ENCODE measurements at regions not wholly inside any gene's neighbourhood (a gene's known extent, or its start where the extent isn't known, plus 50 kb on each side); places are given as distances from the start of the nearest gene placed in this dataset.

DNA sequence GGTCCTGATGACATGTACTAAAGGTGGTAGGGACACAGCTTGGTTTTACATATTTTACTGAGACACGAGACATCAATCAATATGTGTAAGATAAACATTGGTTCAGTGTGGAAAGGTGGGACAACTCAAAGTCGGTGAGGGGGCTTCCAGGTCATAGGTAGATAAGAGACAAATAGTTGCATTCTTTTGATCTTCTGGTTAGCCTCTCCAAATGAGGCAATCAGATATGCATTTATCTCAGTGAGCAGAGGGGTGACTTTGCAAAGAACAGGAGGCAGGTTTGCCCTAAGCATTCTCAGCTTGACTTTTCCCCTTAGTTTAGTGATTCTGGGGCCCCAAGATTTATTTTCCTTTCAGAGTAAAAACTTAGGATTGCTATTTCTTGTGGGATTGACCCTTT lies 706.9 kb downstream of the GLUD2 start (continued):
- TF ChIP-seq HSF4 (CRISPR knock-in tag; IDR thresholded peaks at IDR 0.05; ENCODE audit: borderline replicate concordance) (no peak), FOSL1 (tag; conservative IDR thresholded peaks at IDR 0.05) (no peak), ZNF316 (IDR thresholded peaks at IDR 0.05) (no peak), ZFP91 (CRISPR knock-in tag; IDR thresholded peaks at IDR 0.05) (no peak), POLR2A (conservative IDR thresholded peaks at IDR 0.05) (no peak), ZZZ3 (IDR thresholded peaks at IDR 0.05) (no peak), PHB2 (IDR thresholded peaks at IDR 0.05; ENCODE audit: low read depth) (no peak), ZBTB2 (IDR thresholded peaks at IDR 0.05) (no peak), ZNF280A (IDR thresholded peaks at IDR 0.05; ENCODE audit: low read depth, partially characterized antibody) (no peak), ZNF431 (CRISPR knock-in tag; IDR thresholded peaks at IDR 0.05) (no peak), ILK (tag; IDR thresholded peaks at IDR 0.05; ENCODE audit: borderline replicate concordance, low read depth) (no peak), RBM22 (IDR thresholded peaks at IDR 0.05; ENCODE audit: low read depth, low read length, poor library complexity, severe bottlenecking) (no peak), POU5F1 (IDR thresholded peaks at IDR 0.05; ENCODE audit: borderline replicate concordance, low read depth, low read length, partially characterized antibody) (no peak), GATAD2B (IDR thresholded peaks at IDR 0.05; ENCODE audit: borderline replicate concordance) (no peak), MAZ (CRISPR knock-in tag; conservative IDR thresholded peaks at IDR 0.05 in 1 of 2, IDR thresholded peaks at IDR 0.05 in 1 of 2) (no peak)
- TF ChIP-seq, protein P1, sequence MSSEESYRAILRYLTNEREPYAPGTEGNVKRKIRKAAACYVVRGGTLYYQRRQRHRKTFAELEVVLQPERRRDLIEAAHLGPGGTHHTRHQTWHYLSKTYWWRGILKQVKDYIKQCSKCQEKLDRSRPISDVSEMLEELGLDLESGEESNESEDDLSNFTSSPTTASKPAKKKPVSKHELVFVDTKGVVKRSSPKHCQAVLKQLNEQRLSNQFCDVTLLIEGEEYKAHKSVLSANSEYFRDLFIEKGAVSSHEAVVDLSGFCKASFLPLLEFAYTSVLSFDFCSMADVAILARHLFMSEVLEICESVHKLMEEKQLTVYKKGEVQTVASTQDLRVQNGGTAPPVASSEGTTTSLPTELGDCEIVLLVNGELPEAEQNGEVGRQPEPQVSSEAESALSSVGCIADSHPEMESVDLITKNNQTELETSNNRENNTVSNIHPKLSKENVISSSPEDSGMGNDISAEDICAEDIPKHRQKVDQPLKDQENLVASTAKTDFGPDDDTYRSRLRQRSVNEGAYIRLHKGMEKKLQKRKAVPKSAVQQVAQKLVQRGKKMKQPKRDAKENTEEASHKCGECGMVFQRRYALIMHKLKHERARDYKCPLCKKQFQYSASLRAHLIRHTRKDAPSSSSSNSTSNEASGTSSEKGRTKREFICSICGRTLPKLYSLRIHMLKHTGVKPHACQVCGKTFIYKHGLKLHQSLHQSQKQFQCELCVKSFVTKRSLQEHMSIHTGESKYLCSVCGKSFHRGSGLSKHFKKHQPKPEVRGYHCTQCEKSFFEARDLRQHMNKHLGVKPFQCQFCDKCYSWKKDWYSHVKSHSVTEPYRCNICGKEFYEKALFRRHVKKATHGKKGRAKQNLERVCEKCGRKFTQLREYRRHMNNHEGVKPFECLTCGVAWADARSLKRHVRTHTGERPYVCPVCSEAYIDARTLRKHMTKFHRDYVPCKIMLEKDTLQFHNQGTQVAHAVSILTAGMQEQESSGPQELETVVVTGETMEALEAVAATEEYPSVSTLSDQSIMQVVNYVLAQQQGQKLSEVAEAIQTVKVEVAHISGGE (CRISPR knock-in tag; IDR thresholded peaks at IDR 0.05): no peak

All from K562 (cell line).